HCT116 (cell line): ENCODE measurements at regions not wholly inside any gene's neighbourhood (a gene's known extent, or its start where the extent isn't known, plus 50 kb on each side); places are given as distances from the start of the nearest gene placed in this dataset.

Experiments
- ATAC-seq: fragments of 200-7000 bp; cut with Tn5 transposase; 2 replicates; pipeline ENCODE4 v1.9.1; 2020; ENCODE audit warnings: mild to moderate bottlenecking, moderate library complexity
- BruUV-seq: library from RNA; stranded (reverse); fragments of 400-500 nt; replicated peaks from 2 replicates; lab custom pipeline; 2021; lab: Mats Ljungman, UMichigan
- CTCF ChIA-PET: fragments of 300-600 bp; sonication (Branson Sonifier 250); formaldehyde crosslinking; loops from one replicate; lab custom pipeline; 2021; ENCODE audit warnings: antibody characterized with exemption; lab: Charles Lee
- POLR2A ChIA-PET: fragments of 300-600, 350-600 bp; sonication (Branson Sonifier 250); formaldehyde crosslinking; loops from one replicate; lab custom pipeline; 2021; ENCODE audit warnings: antibody characterized with exemption; lab: Charles Lee
- RAD21 ChIA-PET, 2 experiments: fragments of 300-600 bp; sonication (Branson Sonifier 250); formaldehyde crosslinking; loops; one replicate each; lab custom pipeline; 2023; ENCODE audit warnings: low total read pairs in 2 of 2; ENCODE audit not compliant: uncharacterized antibody in 2 of 2, unreplicated experiment in 2 of 2, low non-redundant PET in 1 of 2; lab: Charles Lee
- DNase-seq: peaks from one replicate; pipeline ENCODE4 v3.0.0-alpha.2; 2010; ENCODE audit warnings: low read depth, low spot score
- H2AFZ ChIP-seq: fragments of 200-600 bp; shearing (Covaris generic), sonication (generic); 2 replicates; pipeline ENCODE4 v1.6.1; 2017; ENCODE audit warnings: low read depth, mixed run types, mixed read lengths, antibody characterized with exemption, low read length; ENCODE audit not compliant: poor library complexity, severe bottlenecking
- H3K27ac ChIP-seq: 2 replicates; pipeline ENCODE4 v1.5.1; 2012; ENCODE audit warnings: low read depth, low read length
- H3K27me3 ChIP-seq: fragments of 200-600 bp; sonication (generic); 2 replicates; pipeline ENCODE4 v1.6.1; 2016; ENCODE audit warnings: mixed run types, low read length, mixed read lengths; ENCODE audit not compliant: insufficient read depth
- H3K36me3 ChIP-seq, 2 experiments: fragments of 200-500 bp in 1 of 2; fragments of 200-600 bp in 1 of 2; sonication (Bioruptor generic) in 1 of 2; sonication (generic) in 1 of 2; 2 replicates each; pipeline versions ENCODE4 v1.5.1 to v1.6.1; 2014 to 2016; ENCODE audit warnings: low read length in 2 of 2, inconsistent platforms in 1 of 2, mixed read lengths in 1 of 2, mixed run types in 1 of 2; ENCODE audit not compliant: insufficient read depth in 2 of 2, control insufficient read depth in 1 of 2
- H3K4me1 ChIP-seq, 2 experiments: fragments of 200-600 bp in 1 of 2; sonication (generic) in 1 of 2; 2 replicates each; pipeline versions ENCODE4 v1.5.1 to v1.6.1; 2012 to 2017; ENCODE audit warnings: low read length in 2 of 2, inconsistent platforms in 1 of 2, mild to moderate bottlenecking in 1 of 2, mixed read lengths in 1 of 2, mixed run types in 1 of 2, moderate library complexity in 1 of 2; ENCODE audit not compliant: insufficient read depth in 2 of 2, control insufficient read depth in 1 of 2
- H3K4me2 ChIP-seq: fragments of 200-600 bp; sonication (generic); 2 replicates; pipeline ENCODE4 v1.6.1; 2017; ENCODE audit warnings: mixed run types, low read length, mixed read lengths
- H3K4me3 ChIP-seq, 2 experiments: fragments of 200-600 bp in 1 of 2; sonication (generic) in 1 of 2; replicated peaks in 1 of 2; 2 replicates each; pipeline ENCODE4 v1.5.1; 2011 to 2016; ENCODE audit warnings: low read length in 2 of 2, control low read depth in 1 of 2, low read depth in 1 of 2, mild to moderate bottlenecking in 1 of 2, mixed read lengths in 1 of 2, mixed run types in 1 of 2
- H3K79me2 ChIP-seq: fragments of 200-600 bp; sonication (generic); 2 replicates; pipeline ENCODE4 v1.6.1; 2017; ENCODE audit warnings: mild to moderate bottlenecking, mixed run types, low read length, moderate library complexity, mixed read lengths; ENCODE audit not compliant: insufficient read depth
- H3K9ac ChIP-seq: fragments of 200-600 bp; sonication (generic); 2 replicates; pipeline ENCODE4 v1.6.1; 2016; ENCODE audit warnings: low read length, mixed read lengths
- H3K9me2 ChIP-seq: fragments of 200-600 bp; sonication (generic), shearing (Covaris generic); 2 replicates; pipeline ENCODE4 v1.6.1; 2017; ENCODE audit warnings: mixed run types, mild to moderate bottlenecking, moderate library complexity; ENCODE audit not compliant: insufficient read depth
- H3K9me3 ChIP-seq, 2 experiments: fragments of 200-500 bp in 1 of 2; fragments of 200-600 bp in 1 of 2; sonication (Bioruptor generic) in 1 of 2; sonication (generic) in 1 of 2; 2 replicates each; pipeline ENCODE4 v1.6.1; 2014 to 2017; ENCODE audit warnings: low read length in 2 of 2, mixed read lengths in 2 of 2, inconsistent platforms in 1 of 2, low read depth in 1 of 2, mild to moderate bottlenecking in 1 of 2, mixed run types in 1 of 2, moderate library complexity in 1 of 2; ENCODE audit not compliant: control insufficient read depth in 1 of 2, insufficient read depth in 1 of 2
- H4K20me1 ChIP-seq: fragments of 200-600 bp; sonication (generic), shearing (Covaris generic); 2 replicates; pipeline ENCODE4 v1.6.1; 2017; ENCODE audit warnings: mixed run types, mild to moderate bottlenecking, moderate library complexity; ENCODE audit not compliant: insufficient read depth
- ATF3 ChIP-seq: IDR thresholded peaks from 2 replicates; pipeline ENCODE4 v1.6.1; 2012
- CBX3 ChIP-seq: IDR thresholded peaks from 2 replicates; pipeline ENCODE4 v1.6.1; 2012; ENCODE audit warnings: low read depth
- CEBPB ChIP-seq: IDR thresholded peaks from 2 replicates; pipeline ENCODE4 v1.6.1; 2012; ENCODE audit warnings: low read depth
- EZH2 ChIP-seq: fragments of 200-600 bp; sonication (generic); IDR thresholded peaks from 2 replicates; pipeline ENCODE4 v1.6.1; 2017; ENCODE audit warnings: antibody characterized with exemption, mixed run types
- EZH2phosphoT487 ChIP-seq: fragments of 200-600 bp; IDR thresholded peaks from 2 replicates; pipeline ENCODE4 v1.6.1; 2018; ENCODE audit warnings: antibody characterized with exemption, borderline replicate concordance
- FOSL1 ChIP-seq: IDR thresholded peaks from 2 replicates; pipeline ENCODE4 v1.6.1; 2012; ENCODE audit warnings: low read depth
- JUND ChIP-seq: IDR thresholded peaks from 2 replicates; pipeline ENCODE4 v1.6.1; 2012
- POLR2A ChIP-seq: IDR thresholded peaks from 2 replicates; pipeline ENCODE4 v1.7.0; 2011; ENCODE audit warnings: borderline replicate concordance; ENCODE audit not compliant: insufficient read depth, insufficient read length; ENCODE audit errors: extremely low read depth
- POLR2AphosphoS5 ChIP-seq: IDR thresholded peaks from 2 replicates; pipeline ENCODE4 v1.6.1; 2011; ENCODE audit warnings: mild to moderate bottlenecking, low read depth, low read length, moderate library complexity
- RAD21 ChIP-seq: IDR thresholded peaks from 2 replicates; pipeline ENCODE4 v1.6.1; 2012; ENCODE audit warnings: low read depth, mild to moderate bottlenecking
- SIN3A ChIP-seq: IDR thresholded peaks from 2 replicates; pipeline ENCODE4 v1.6.1; 2012; ENCODE audit warnings: low read depth
- SP1 ChIP-seq: IDR thresholded peaks from 2 replicates; pipeline ENCODE4 v1.6.1; 2012; ENCODE audit warnings: low read depth
- TCF7L2 ChIP-seq: IDR thresholded peaks from 2 replicates; pipeline ENCODE4 v1.7.0; 2011; ENCODE audit warnings: borderline replicate concordance, inconsistent platforms; ENCODE audit not compliant: insufficient read depth, insufficient read length; ENCODE audit errors: extremely low read depth
- YY1 ChIP-seq: IDR thresholded peaks from 2 replicates; pipeline ENCODE4 v1.6.1; 2011; ENCODE audit warnings: low read length, low read depth, moderate library complexity, mild to moderate bottlenecking; ENCODE audit not compliant: insufficient replicate concordance; ENCODE audit errors: extremely low read depth
- ZBTB33 ChIP-seq: IDR thresholded peaks from 2 replicates; pipeline ENCODE4 v1.6.1; 2011; ENCODE audit warnings: mild to moderate bottlenecking, low read length, moderate library complexity; ENCODE audit not compliant: insufficient replicate concordance; ENCODE audit errors: extremely low read depth
- ZFX ChIP-seq: fragments of 450-650 bp; IDR thresholded peaks from 2 replicates; pipeline ENCODE4 v1.6.1; 2017
- intact Hi-C: fragments of 100-400 bp; cut with micrococcal nuclease; formaldehyde crosslinking; loops from 2 replicates; pipeline ENCODE4 v1.10.0; 2022

- ChIA-PET POLR2A (no interaction called here), RAD21 (no interaction called here), CTCF (no interaction called here)
- Histone ChIP-seq H3K27me3 (no peaks in the 10 kb centered on the region), H3K4me1 (no peaks in the 10 kb centered on the region), H4K20me1 (no peaks in the 10 kb centered on the region), H3K36me3 (no peaks in the 10 kb centered on the region), H3K4me3 (no peak overlapping the region), H3K9me2 (no peaks in the 10 kb centered on the region), H3K79me2 (no peaks in the 10 kb centered on the region), H3K9me3 (no peaks in the 10 kb centered on the region), H2AFZ (no peak overlapping the region), H3K4me2 (no peak overlapping the region), H3K9ac (no peak overlapping the region), H3K27ac (no peak overlapping the region)
- DNase-seq (no peak), ATAC-seq (no peak)
- BruUV-seq: no TSS peak
- no peak for TF ChIP-seq EZH2
- no peak for TF ChIP-seq ZBTB33
- no peak for TF ChIP-seq SIN3A
- no peak for TF ChIP-seq SP1
- TF ChIP-seq CEBPB: no peak
- TF ChIP-seq JUND: no peak
- TF ChIP-seq EZH2phosphoT487: no peak
- TF ChIP-seq CBX3: no peak
- no peak for TF ChIP-seq RAD21
- TF ChIP-seq FOSL1: no peak
- no peak for TF ChIP-seq POLR2AphosphoS5
- no peak for TF ChIP-seq TCF7L2
- TF ChIP-seq ZFX: no peak
- no peak for TF ChIP-seq POLR2A
- TF ChIP-seq YY1: no peak
- TF ChIP-seq ATF3: no peak
- intact Hi-C loops: no loop called here
Observed at GRCh38 chr6:143614235-143614634, 63.5 kb upstream of the PHACTR2 start.
